ENCODE measurements at regions not wholly inside any gene's neighbourhood (a gene's known extent, or its start where the extent isn't known, plus 50 kb on each side); places are given as distances from the start of the nearest gene placed in this dataset.

DNA sequence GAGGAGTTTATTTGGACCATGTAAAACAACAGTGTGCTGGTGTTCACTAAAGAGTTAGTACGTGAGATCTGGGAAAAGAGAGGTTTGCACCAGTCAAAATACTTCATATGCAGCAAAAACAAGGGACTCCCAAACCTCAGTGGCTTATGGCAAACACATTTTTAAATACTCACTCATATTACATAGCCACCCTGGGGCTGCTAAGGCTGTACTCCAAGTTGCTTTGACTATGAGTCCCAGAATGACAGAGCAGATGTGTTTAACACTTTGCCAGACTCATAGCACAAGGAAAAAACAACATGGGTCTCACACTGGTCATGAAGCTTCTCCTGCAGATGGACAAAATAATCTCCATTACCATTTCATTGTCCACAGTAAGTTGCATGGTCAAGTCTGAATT lies 202.8 kb upstream of the GRIA4 start:
- no peak for TF ChIP-seq TAF1 (IDR thresholded peaks at IDR 0.05; ENCODE audit: borderline replicate concordance, insufficient read depth, low read length)
- TF ChIP-seq, protein P1, sequence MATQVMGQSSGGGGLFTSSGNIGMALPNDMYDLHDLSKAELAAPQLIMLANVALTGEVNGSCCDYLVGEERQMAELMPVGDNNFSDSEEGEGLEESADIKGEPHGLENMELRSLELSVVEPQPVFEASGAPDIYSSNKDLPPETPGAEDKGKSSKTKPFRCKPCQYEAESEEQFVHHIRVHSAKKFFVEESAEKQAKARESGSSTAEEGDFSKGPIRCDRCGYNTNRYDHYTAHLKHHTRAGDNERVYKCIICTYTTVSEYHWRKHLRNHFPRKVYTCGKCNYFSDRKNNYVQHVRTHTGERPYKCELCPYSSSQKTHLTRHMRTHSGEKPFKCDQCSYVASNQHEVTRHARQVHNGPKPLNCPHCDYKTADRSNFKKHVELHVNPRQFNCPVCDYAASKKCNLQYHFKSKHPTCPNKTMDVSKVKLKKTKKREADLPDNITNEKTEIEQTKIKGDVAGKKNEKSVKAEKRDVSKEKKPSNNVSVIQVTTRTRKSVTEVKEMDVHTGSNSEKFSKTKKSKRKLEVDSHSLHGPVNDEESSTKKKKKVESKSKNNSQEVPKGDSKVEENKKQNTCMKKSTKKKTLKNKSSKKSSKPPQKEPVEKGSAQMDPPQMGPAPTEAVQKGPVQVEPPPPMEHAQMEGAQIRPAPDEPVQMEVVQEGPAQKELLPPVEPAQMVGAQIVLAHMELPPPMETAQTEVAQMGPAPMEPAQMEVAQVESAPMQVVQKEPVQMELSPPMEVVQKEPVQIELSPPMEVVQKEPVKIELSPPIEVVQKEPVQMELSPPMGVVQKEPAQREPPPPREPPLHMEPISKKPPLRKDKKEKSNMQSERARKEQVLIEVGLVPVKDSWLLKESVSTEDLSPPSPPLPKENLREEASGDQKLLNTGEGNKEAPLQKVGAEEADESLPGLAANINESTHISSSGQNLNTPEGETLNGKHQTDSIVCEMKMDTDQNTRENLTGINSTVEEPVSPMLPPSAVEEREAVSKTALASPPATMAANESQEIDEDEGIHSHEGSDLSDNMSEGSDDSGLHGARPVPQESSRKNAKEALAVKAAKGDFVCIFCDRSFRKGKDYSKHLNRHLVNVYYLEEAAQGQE (IDR thresholded peaks at IDR 0.05; ENCODE audit: insufficient read depth in 1 of 2, low read depth in 2 of 2, low read length in 2 of 2): no peak
- TF ChIP-seq FOXP2 (optimal IDR thresholded peaks at IDR 0.05; ENCODE audit: borderline replicate concordance, extremely low read depth, extremely low read length, insufficient read depth): no peak
- TF ChIP-seq SIN3A (IDR thresholded peaks at IDR 0.05; ENCODE audit: borderline replicate concordance, insufficient read depth, low read length): no peak
- no peak for TF ChIP-seq POLR2AphosphoS5 (IDR thresholded peaks at IDR 0.05; ENCODE audit: low read depth, low read length)

DNA sequence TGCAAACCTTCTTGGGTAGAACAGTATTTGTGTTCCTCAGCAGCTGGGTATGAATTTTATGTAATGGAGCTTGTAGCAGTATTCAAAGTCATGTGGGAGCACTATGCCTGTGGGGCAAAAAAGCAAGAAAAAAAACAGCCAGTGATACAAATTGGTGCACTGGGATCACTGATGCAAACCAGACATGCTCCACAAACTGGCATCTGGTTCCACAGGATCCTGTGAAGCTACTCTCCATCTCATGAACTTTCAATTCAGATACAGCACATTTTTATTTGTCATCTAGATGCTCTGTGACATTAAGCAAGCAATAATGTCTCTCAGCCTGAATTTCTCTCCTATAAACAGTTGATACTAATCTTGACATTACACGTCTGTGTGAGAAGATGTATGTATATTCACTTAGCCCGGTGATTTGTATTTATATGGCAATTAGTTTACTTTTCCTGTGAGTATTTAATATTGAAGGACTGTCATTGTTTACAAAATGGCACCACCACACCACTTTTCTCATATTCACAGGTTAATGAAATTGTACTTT lies 208.5 kb upstream of the GRIA4 start:
- TF ChIP-seq, protein P1 (IDR thresholded peaks at IDR 0.05; ENCODE audit: insufficient read depth in 1 of 2, low read depth in 2 of 2, low read length in 2 of 2): no peak
- no peak for TF ChIP-seq POLR2AphosphoS5 (IDR thresholded peaks at IDR 0.05; ENCODE audit: low read depth, low read length)
- no peak for TF ChIP-seq TAF1 (IDR thresholded peaks at IDR 0.05; ENCODE audit: borderline replicate concordance, insufficient read depth, low read length)
- TF ChIP-seq SIN3A (IDR thresholded peaks at IDR 0.05; ENCODE audit: borderline replicate concordance, insufficient read depth, low read length): no peak
- TF ChIP-seq FOXP2 (optimal IDR thresholded peaks at IDR 0.05; ENCODE audit: borderline replicate concordance, extremely low read depth, extremely low read length, insufficient read depth): no peak

DNA sequence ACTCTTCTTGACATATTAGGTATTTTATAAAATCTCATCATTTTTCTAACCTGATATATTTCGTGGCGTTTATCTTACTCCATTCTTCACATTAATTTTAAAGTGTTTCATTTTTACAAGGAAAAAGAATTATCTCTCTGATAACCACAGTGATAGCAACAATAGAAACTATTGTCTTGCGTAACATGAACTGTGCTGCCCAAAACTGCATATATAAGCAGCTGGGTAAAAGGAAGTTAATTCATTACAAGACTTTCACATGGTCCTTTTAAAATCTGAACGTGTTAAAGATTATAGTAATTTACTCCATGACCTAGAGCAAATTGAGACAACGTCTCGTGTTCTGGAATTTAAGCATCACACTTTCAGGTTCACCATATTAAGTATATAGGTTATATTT lies 210.4 kb upstream of the GRIA4 start:
- TF ChIP-seq, protein P1 (IDR thresholded peaks at IDR 0.05; ENCODE audit: insufficient read depth in 1 of 2, low read depth in 2 of 2, low read length in 2 of 2): no peak
- TF ChIP-seq SIN3A (IDR thresholded peaks at IDR 0.05; ENCODE audit: borderline replicate concordance, insufficient read depth, low read length): no peak
- TF ChIP-seq POLR2AphosphoS5 (IDR thresholded peaks at IDR 0.05; ENCODE audit: low read depth, low read length): no peak
- no peak for TF ChIP-seq TAF1 (IDR thresholded peaks at IDR 0.05; ENCODE audit: borderline replicate concordance, insufficient read depth, low read length)
- no peak for TF ChIP-seq FOXP2 (optimal IDR thresholded peaks at IDR 0.05; ENCODE audit: borderline replicate concordance, extremely low read depth, extremely low read length, insufficient read depth)

DNA sequence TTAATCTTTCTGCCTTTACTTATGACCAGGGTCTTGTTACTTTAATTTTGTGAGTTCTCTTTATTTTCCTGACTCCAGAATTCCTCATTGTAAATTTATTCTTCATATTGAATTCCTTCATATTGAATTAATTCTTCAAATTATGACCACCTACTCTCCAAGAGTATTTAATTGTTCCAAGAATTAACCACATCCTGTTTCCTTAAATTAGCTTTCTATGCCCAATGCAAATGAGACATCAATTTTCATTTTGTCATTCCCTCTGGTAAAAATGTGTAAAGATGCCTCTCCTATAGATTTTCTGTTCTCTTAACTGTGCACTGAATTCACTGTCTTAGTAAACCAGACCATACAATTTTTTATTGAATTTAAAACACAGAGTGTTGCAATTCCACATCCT lies 211.2 kb upstream of the GRIA4 start:
- TF ChIP-seq, protein P1 (IDR thresholded peaks at IDR 0.05; ENCODE audit: insufficient read depth in 1 of 2, low read depth in 2 of 2, low read length in 2 of 2): no peak

DNA sequence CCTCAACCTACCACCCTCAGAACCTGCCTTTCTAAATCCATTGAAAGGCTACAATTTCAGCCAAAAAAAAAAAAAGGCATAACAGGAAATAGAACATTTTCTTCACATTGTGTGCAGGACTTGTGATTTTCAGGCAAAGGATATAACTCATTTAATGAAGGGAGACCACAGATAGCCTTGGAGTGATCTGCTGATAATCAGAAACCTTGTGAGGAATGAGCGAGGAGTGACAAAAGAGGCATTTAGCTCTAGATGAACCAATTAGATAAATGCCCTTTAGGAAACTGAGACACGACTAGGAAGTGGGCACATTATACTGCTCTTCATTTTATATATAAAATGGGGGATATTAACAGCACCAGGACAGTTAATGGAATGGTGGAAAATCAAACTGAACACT lies 216.5 kb upstream of the GRIA4 start:
- TF ChIP-seq TAF1 (IDR thresholded peaks at IDR 0.05; ENCODE audit: borderline replicate concordance, insufficient read depth, low read length): no peak
- TF ChIP-seq SIN3A (IDR thresholded peaks at IDR 0.05; ENCODE audit: borderline replicate concordance, insufficient read depth, low read length): no peak
- no peak for TF ChIP-seq POLR2AphosphoS5 (IDR thresholded peaks at IDR 0.05; ENCODE audit: low read depth, low read length)
- TF ChIP-seq FOXP2 (optimal IDR thresholded peaks at IDR 0.05; ENCODE audit: borderline replicate concordance, extremely low read depth, extremely low read length, insufficient read depth): no peak
- TF ChIP-seq, protein P1 (IDR thresholded peaks at IDR 0.05; ENCODE audit: insufficient read depth in 1 of 2, low read depth in 2 of 2, low read length in 2 of 2): no peak

Data from PFSK-1 (cell line).